ENCODE measurements at regions not wholly inside any gene's neighbourhood (a gene's known extent, or its start where the extent isn't known, plus 50 kb on each side); places are given as distances from the start of the nearest gene placed in this dataset.
"Not testable (repeated sequence)": the region's sequence is repeated elsewhere in the genome, so short reads cannot be mapped to it uniquely, and the experiment has no call there.

- H3F3A ChIP-seq (ENCODE audit: low read depth) = no peaks in the 10 kb centered on the region
- H3K9me3 ChIP-seq (ENCODE audit: insufficient read depth, low read depth, low read length) = no peaks in the 10 kb centered on the region
- no peak overlapping the region for H3K9ac ChIP-seq (ENCODE audit: low read depth, low read length, poor library complexity, severe bottlenecking)
- no peaks in the 10 kb centered on the region for H3K79me2 ChIP-seq (ENCODE audit: insufficient read depth, low read length)
- TF ChIP-seq EZH2phosphoT487 (IDR thresholded peaks at IDR 0.05; ENCODE audit: borderline replicate concordance) = no peak
- H3K4me1 ChIP-seq (ENCODE audit: insufficient read depth, low read length, poor library complexity, severe bottlenecking) = no peaks in the 10 kb centered on the region
- no peaks in the 10 kb centered on the region for H4K20me1 ChIP-seq (ENCODE audit: insufficient read depth, low read length, poor library complexity, severe bottlenecking)
- H3K4me3 ChIP-seq (ENCODE audit: low read length, poor library complexity, severe bottlenecking) = no peak overlapping the region
- H2AFZ ChIP-seq (ENCODE audit: low read length) = no peak overlapping the region
- H3K36me3 ChIP-seq (ENCODE audit: insufficient read depth, low read length) = no peaks in the 10 kb centered on the region
- no peaks in the 10 kb centered on the region for H3K27me3 ChIP-seq (ENCODE audit: insufficient read depth, low read length, poor library complexity, severe bottlenecking)
- H3K4me2 ChIP-seq (ENCODE audit: low read depth, low read length, poor library complexity, severe bottlenecking) = no peak overlapping the region
- H3K9me2 ChIP-seq (replicated peaks; ENCODE audit: low read depth, low read length) = no peaks in the 10 kb centered on the region
These were observed 61.2 kb upstream of the PITX1 start for GRCh38 chr5:135095052-135095715.

GRCh38 chr5:135094339-135095051 lies 60.5 kb upstream of the PITX1 start:
- Histone ChIP-seq H3K36me3 (ENCODE audit: insufficient read depth, low read length) (no peaks in the 10 kb centered on the region), H3K27me3 (ENCODE audit: insufficient read depth, low read length, poor library complexity, severe bottlenecking) (no peaks in the 10 kb centered on the region), H2AFZ (ENCODE audit: low read length) (no peak overlapping the region), H3K9me3 (ENCODE audit: insufficient read depth, low read depth, low read length) (no peaks in the 10 kb centered on the region), H3K9ac (ENCODE audit: low read depth, low read length, poor library complexity, severe bottlenecking) (no peak overlapping the region), H4K20me1 (ENCODE audit: insufficient read depth, low read length, poor library complexity, severe bottlenecking) (no peaks in the 10 kb centered on the region), H3K4me2 (ENCODE audit: low read depth, low read length, poor library complexity, severe bottlenecking) (no peak overlapping the region), H3F3A (ENCODE audit: low read depth) (no peaks in the 10 kb centered on the region), H3K79me2 (ENCODE audit: insufficient read depth, low read length) (no peaks in the 10 kb centered on the region), H3K4me1 (ENCODE audit: insufficient read depth, low read length, poor library complexity, severe bottlenecking) (no peaks in the 10 kb centered on the region), H3K9me2 (replicated peaks; ENCODE audit: low read depth, low read length) (no peaks in the 10 kb centered on the region), H3K4me3 (ENCODE audit: low read length, poor library complexity, severe bottlenecking) (no peak overlapping the region)
- TF ChIP-seq EZH2phosphoT487 (IDR thresholded peaks at IDR 0.05; ENCODE audit: borderline replicate concordance) (no peak), CTCF (conservative IDR thresholded peaks at IDR 0.05; ENCODE audit: low read length) (no peak)

GRCh38 chr5:135093483-135093882 lies 59.5 kb upstream of the PITX1 start:
- not testable (repeated sequence) for H3F3A ChIP-seq (ENCODE audit: low read depth); H3K36me3 ChIP-seq (ENCODE audit: insufficient read depth, low read length); H3K4me2 ChIP-seq (ENCODE audit: low read depth, low read length, poor library complexity, severe bottlenecking); H3K9me2 ChIP-seq (replicated peaks; ENCODE audit: low read depth, low read length); H3K9me3 ChIP-seq (ENCODE audit: insufficient read depth, low read depth, low read length); H3K9ac ChIP-seq (ENCODE audit: low read depth, low read length, poor library complexity, severe bottlenecking); H3K27me3 ChIP-seq (ENCODE audit: insufficient read depth, low read length, poor library complexity, severe bottlenecking); H3K4me1 ChIP-seq (ENCODE audit: insufficient read depth, low read length, poor library complexity, severe bottlenecking); H3K4me3 ChIP-seq (ENCODE audit: low read length, poor library complexity, severe bottlenecking); H4K20me1 ChIP-seq (ENCODE audit: insufficient read depth, low read length, poor library complexity, severe bottlenecking); H3K79me2 ChIP-seq (ENCODE audit: insufficient read depth, low read length); H2AFZ ChIP-seq (ENCODE audit: low read length)

- Histone ChIP-seq H3K4me3 (ENCODE audit: low read length, poor library complexity, severe bottlenecking) (no peak overlapping the region), H3K27me3 (ENCODE audit: insufficient read depth, low read length, poor library complexity, severe bottlenecking) (no peaks in the 10 kb centered on the region), H3K36me3 (ENCODE audit: insufficient read depth, low read length) (no peaks in the 10 kb centered on the region), H3K9ac (ENCODE audit: low read depth, low read length, poor library complexity, severe bottlenecking) (no peak overlapping the region), H3F3A (ENCODE audit: low read depth) (no peaks in the 10 kb centered on the region), H3K4me2 (ENCODE audit: low read depth, low read length, poor library complexity, severe bottlenecking) (no peak overlapping the region), H4K20me1 (ENCODE audit: insufficient read depth, low read length, poor library complexity, severe bottlenecking) (no peaks in the 10 kb centered on the region), H3K9me2 (replicated peaks; ENCODE audit: low read depth, low read length) (no peaks in the 10 kb centered on the region), H3K79me2 (ENCODE audit: insufficient read depth, low read length) (no peaks in the 10 kb centered on the region), H3K9me3 (ENCODE audit: insufficient read depth, low read depth, low read length) (no peaks in the 10 kb centered on the region), H3K4me1 (ENCODE audit: insufficient read depth, low read length, poor library complexity, severe bottlenecking) (no peaks in the 10 kb centered on the region), H2AFZ (ENCODE audit: low read length) (no peak overlapping the region)
- no peak for TF ChIP-seq CTCF (conservative IDR thresholded peaks at IDR 0.05; ENCODE audit: low read length)
- TF ChIP-seq EZH2phosphoT487 (IDR thresholded peaks at IDR 0.05; ENCODE audit: borderline replicate concordance) = no peak
These were observed 58.4 kb upstream of the PITX1 start for GRCh38 chr5:135092476-135092875.
